Endothelial cell of umbilical vein (primary cell): ENCODE measurements at regions not wholly inside any gene's neighbourhood (a gene's known extent, or its start where the extent isn't known, plus 50 kb on each side); places are given as distances from the start of the nearest gene placed in this dataset.
"Not testable (repeated sequence)": the region's sequence is repeated elsewhere in the genome, so short reads cannot be mapped to it uniquely, and the experiment has no call there.

ENCODE experiments used
- BruUV-seq: library from RNA; stranded (reverse); fragments of 400-500 nt; replicated peaks from 2 replicates; lab custom pipeline; 2021; lab: Mats Ljungman, UMichigan
- CTCF ChIA-PET: fragments of 300-600, 350-600 bp; sonication (Branson Sonifier 250); formaldehyde crosslinking; loops from one replicate; lab custom pipeline; 2021; ENCODE audit warnings: antibody characterized with exemption, inconsistent platforms; lab: Charles Lee
- POLR2A ChIA-PET: fragments of 300-600, 350-600 bp; sonication (Branson Sonifier 250); formaldehyde crosslinking; loops from one replicate; lab custom pipeline; 2021; ENCODE audit warnings: antibody characterized with exemption, inconsistent platforms; lab: Charles Lee
- DNase-seq: peaks from one replicate; pipeline ENCODE4 v3.0.0-alpha.2; 2011; ENCODE audit warnings: low read depth, low spot score
- FAIRE-seq: peaks from 2 replicates; lab custom pipeline; 2011; peaks lifted over from hg19 to GRCh38; lab: Jason Lieb, UNC
- H2AFZ ChIP-seq: 2 replicates; pipeline ENCODE4 v1.6.0; 2012; ENCODE audit warnings: low read depth, low read length, control low read depth, inconsistent platforms
- H3K27ac ChIP-seq: 2 replicates; pipeline ENCODE4 v1.5.1; 2011; ENCODE audit warnings: low read depth, mild to moderate bottlenecking, control low read depth, low read length, moderate library complexity; ENCODE audit not compliant: insufficient read depth
- H3K27me3 ChIP-seq, 2 experiments: 2 replicates each; pipeline versions ENCODE4 v1.6.0 to v1.6.1; 2011; ENCODE audit warnings: low read length in 2 of 2, mixed read lengths in 1 of 2; ENCODE audit not compliant: control insufficient read depth in 2 of 2, insufficient read depth in 2 of 2
- H3K36me3 ChIP-seq, 2 experiments: 2 replicates in 1 of 2; 3 replicates in 1 of 2; pipeline ENCODE4 v1.5.1; 2011; ENCODE audit warnings: low read length in 2 of 2, mild to moderate bottlenecking in 1 of 2, moderate library complexity in 1 of 2; ENCODE audit not compliant: control insufficient read depth in 2 of 2, insufficient read depth in 2 of 2; ENCODE audit errors: extremely low read depth in 1 of 2
- H3K4me1 ChIP-seq: 3 replicates; pipeline ENCODE4 v1.5.1; 2011; ENCODE audit warnings: mild to moderate bottlenecking, low read length; ENCODE audit not compliant: control insufficient read depth, insufficient read depth; ENCODE audit errors: extremely low read depth
- H3K4me2 ChIP-seq: 2 replicates; pipeline ENCODE4 v1.6.1; 2011; ENCODE audit warnings: low read length, control low read depth, mixed read lengths; ENCODE audit not compliant: insufficient read depth
- H3K4me3 ChIP-seq, 3 experiments: fragments of 200-600 bp in 1 of 3; sonication (generic), shearing (Covaris generic) in 1 of 3; replicated peaks in 1 of 3; 2 replicates each; pipeline ENCODE4 v1.5.1; 2011 to 2016; ENCODE audit warnings: control low read depth in 3 of 3, low read length in 3 of 3, mild to moderate bottlenecking in 2 of 3, inconsistent platforms in 1 of 3, low read depth in 1 of 3, moderate library complexity in 1 of 3; ENCODE audit not compliant: insufficient read depth in 1 of 3
- H3K79me2 ChIP-seq: 2 replicates; pipeline ENCODE4 v1.6.0; 2012; ENCODE audit warnings: low read length, inconsistent platforms; ENCODE audit not compliant: control insufficient read depth, insufficient read depth
- H3K9ac ChIP-seq: replicated peaks from 2 replicates; pipeline ENCODE3; 2011; ENCODE audit warnings: low read length, control low read depth; ENCODE audit not compliant: insufficient read depth; ENCODE audit errors: extremely low read depth
- H3K9me1 ChIP-seq: replicated peaks from 3 replicates; pipeline ENCODE4 v1.6.0; 2011; ENCODE audit warnings: mild to moderate bottlenecking, low read length; ENCODE audit not compliant: control insufficient read depth, insufficient read depth; ENCODE audit errors: extremely low read depth
- H3K9me3 ChIP-seq: replicated peaks from 2 replicates; pipeline ENCODE4 v1.5.1; 2012; ENCODE audit warnings: low read length, inconsistent platforms; ENCODE audit not compliant: control insufficient read depth, insufficient read depth
- H4K20me1 ChIP-seq: replicated peaks from 2 replicates; pipeline ENCODE3; 2011; ENCODE audit warnings: mild to moderate bottlenecking, low read length; ENCODE audit not compliant: control insufficient read depth, insufficient read depth; ENCODE audit errors: extremely low read depth
- EZH2 ChIP-seq: IDR thresholded peaks from 2 replicates; pipeline ENCODE4 v1.6.1; 2012; ENCODE audit warnings: borderline replicate concordance, low read depth, mild to moderate bottlenecking, moderate library complexity, low read length, inconsistent platforms; ENCODE audit not compliant: severe bottlenecking
- FOS ChIP-seq: IDR thresholded peaks from 2 replicates; pipeline ENCODE4 v1.6.1; 2011; ENCODE audit warnings: mild to moderate bottlenecking, low read length, moderate library complexity, borderline replicate concordance; ENCODE audit not compliant: insufficient read depth
- JUN ChIP-seq: IDR thresholded peaks from 2 replicates; pipeline ENCODE4 v1.6.1; 2011; ENCODE audit warnings: borderline replicate concordance, low read depth; ENCODE audit not compliant: insufficient read length, insufficient read depth
- MYC ChIP-seq: IDR thresholded peaks from one replicate; pipeline ENCODE4 v1.6.1; 2011; ENCODE audit warnings: mild to moderate bottlenecking, low read depth, low read length
- POLR2AphosphoS5 ChIP-seq: IDR thresholded peaks from 2 replicates; pipeline ENCODE4 v1.6.1; 2012; ENCODE audit warnings: low read depth, mild to moderate bottlenecking, control low read depth, low read length, moderate library complexity; ENCODE audit not compliant: insufficient read depth
- dilution Hi-C: fragments of 300-500 bp; cut with MboI; formaldehyde crosslinking; loops from one replicate; pipeline ENCODE4 v1.15.0; 2019; ENCODE audit warnings: low sequenced_read_pairs; ENCODE audit not compliant: extremely low pct_ligation_motif_present
- intact Hi-C: fragments of 100-400 bp; cut with micrococcal nuclease; formaldehyde crosslinking; loops from one replicate; pipeline ENCODE4 v1.10.0; 2022
- TF ChIP-seq, protein P1 (sequence below), 2 donors: IDR thresholded peaks; 1 replicate in 1 of 2; 2 replicates in 1 of 2; pipeline ENCODE4 v1.5.1; 2011; ENCODE audit warnings: low read length in 2 of 2, mild to moderate bottlenecking in 2 of 2, moderate library complexity in 2 of 2, control low read depth in 1 of 2, inconsistent platforms in 1 of 2, low read depth in 1 of 2; ENCODE audit not compliant: insufficient read depth in 1 of 2; ENCODE audit errors: extremely low read depth in 1 of 2
- TF ChIP-seq, protein P2 (sequence below): IDR thresholded peaks from 2 replicates; pipeline ENCODE4 v1.6.1; 2011; ENCODE audit not compliant: insufficient read depth, insufficient read length

DNA sequence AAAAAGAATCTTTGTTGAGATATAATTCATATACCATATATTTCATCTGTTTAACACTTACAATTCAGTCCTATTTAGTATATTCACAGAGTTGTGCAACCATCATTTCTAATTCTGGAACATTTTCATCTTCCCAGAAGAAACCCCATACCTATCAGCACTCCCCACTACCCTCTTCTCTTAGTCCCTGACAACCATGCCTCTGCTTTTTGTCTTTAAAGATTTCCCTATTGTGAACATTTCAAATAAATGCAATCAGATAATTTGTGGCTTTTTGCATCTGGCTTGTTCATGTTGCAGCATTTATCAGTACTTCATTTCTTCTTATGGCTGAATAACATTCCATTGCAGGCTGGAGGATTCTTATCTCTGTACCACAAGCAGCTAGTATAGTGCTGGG lies 305.9 kb upstream of the MEX3C start:
- Histone ChIP-seq H3K79me2 (no peaks in the 10 kb centered on the region), H3K9me3 (peaks cover 2% of the 10 kb centered on the region), H3K4me1 (no peaks in the 10 kb centered on the region), H3K4me3 (no peak overlapping the region), H4K20me1 (no peaks in the 10 kb centered on the region), H3K9ac (no peak overlapping the region), H2AFZ (no peak overlapping the region), H3K27me3 (no peaks in the 10 kb centered on the region), H3K4me2 (no peak overlapping the region), H3K27ac (no peak overlapping the region), H3K9me1 (no peaks in the 10 kb centered on the region), H3K36me3 (no peaks in the 10 kb centered on the region)
- no peak for TF ChIP-seq JUN
- TF ChIP-seq, protein P1, sequence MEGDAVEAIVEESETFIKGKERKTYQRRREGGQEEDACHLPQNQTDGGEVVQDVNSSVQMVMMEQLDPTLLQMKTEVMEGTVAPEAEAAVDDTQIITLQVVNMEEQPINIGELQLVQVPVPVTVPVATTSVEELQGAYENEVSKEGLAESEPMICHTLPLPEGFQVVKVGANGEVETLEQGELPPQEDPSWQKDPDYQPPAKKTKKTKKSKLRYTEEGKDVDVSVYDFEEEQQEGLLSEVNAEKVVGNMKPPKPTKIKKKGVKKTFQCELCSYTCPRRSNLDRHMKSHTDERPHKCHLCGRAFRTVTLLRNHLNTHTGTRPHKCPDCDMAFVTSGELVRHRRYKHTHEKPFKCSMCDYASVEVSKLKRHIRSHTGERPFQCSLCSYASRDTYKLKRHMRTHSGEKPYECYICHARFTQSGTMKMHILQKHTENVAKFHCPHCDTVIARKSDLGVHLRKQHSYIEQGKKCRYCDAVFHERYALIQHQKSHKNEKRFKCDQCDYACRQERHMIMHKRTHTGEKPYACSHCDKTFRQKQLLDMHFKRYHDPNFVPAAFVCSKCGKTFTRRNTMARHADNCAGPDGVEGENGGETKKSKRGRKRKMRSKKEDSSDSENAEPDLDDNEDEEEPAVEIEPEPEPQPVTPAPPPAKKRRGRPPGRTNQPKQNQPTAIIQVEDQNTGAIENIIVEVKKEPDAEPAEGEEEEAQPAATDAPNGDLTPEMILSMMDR (IDR thresholded peaks at IDR 0.05; ENCODE audit: extremely low read depth in 1 of 2, insufficient read depth in 1 of 2, low read depth in 1 of 2, low read length in 2 of 2): no peak
- no peak for TF ChIP-seq MYC
- no peak for TF ChIP-seq EZH2
- TF ChIP-seq POLR2AphosphoS5: no peak
- no peak for TF ChIP-seq FOS
- BruUV-seq: no TSS peak
- DNase-seq (no peak), FAIRE-seq (no peak)
- dilution Hi-C loops (no loop called here), intact Hi-C loops (no loop called here)
- CTCF ChIA-PET: no interaction called here
- POLR2A ChIA-PET: no interaction called here

DNA sequence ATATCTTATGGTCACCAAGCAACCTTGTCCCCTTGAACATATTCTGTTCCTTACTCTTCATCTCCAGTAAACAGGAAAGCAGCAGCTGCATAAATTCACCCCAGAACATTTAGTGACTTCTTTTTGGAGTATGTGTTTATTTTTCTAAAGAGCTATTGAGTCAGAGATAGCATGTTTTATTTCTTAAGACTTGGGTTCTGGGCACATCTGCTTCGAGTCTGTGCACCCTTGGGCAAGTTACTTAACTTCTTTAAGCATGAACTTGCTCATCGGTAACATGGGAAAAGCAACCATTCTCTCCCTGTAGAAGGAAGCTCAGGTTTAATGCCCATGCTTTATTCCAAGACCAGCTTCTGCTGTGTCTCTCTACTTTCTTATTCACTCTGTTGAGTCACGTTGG lies 309.3 kb upstream of the MEX3C start:
- Histone ChIP-seq H2AFZ (no peak overlapping the region), H3K36me3 (no peaks in the 10 kb centered on the region), H3K27ac (no peak overlapping the region), H3K4me2 (no peak overlapping the region), H3K4me3 (no peak overlapping the region), H4K20me1 (no peaks in the 10 kb centered on the region), H3K9me1 (no peaks in the 10 kb centered on the region), H3K9me3 (peaks cover 2% of the 10 kb centered on the region), H3K9ac (no peak overlapping the region), H3K79me2 (no peaks in the 10 kb centered on the region), H3K27me3 (no peaks in the 10 kb centered on the region), H3K4me1 (no peaks in the 10 kb centered on the region)
- intact Hi-C loops: no loop called here
- no peak for DNase-seq
- ChIA-PET CTCF (interaction anchor here (0.8 kb wide), 1 partner anchor 311 kb away, joined by 4 read pairs; no protein-coding TSS in a partner anchor), POLR2A (no interaction called here)
- no TSS peak for BruUV-seq
- dilution Hi-C loops: no loop called here
- FAIRE-seq: no peak
- TF ChIP-seq EZH2 (no peak), MYC (no peak), POLR2AphosphoS5 (no peak), JUN (no peak), FOS (no peak)
- TF ChIP-seq, protein P2, sequence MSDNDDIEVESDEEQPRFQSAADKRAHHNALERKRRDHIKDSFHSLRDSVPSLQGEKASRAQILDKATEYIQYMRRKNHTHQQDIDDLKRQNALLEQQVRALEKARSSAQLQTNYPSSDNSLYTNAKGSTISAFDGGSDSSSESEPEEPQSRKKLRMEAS: no peak

DNA sequence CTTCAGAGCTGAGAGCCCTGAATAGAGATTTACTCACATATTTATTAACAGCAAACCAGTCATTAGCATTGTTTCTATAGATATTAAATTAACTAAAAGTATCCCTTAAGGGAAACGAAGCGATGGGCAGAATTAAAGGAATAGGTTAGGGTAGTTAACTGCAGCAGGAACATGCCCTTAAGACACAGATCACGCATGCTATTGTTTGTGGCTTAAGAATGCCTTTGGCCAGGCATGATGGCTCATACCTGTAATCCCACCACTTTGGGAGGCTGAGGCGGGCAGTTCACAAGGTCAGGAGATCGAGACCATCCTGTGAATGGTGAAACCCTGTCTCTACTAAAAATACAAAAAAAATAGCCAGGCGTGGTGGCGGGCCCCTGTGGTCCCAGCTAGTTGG lies 310.9 kb upstream of the MEX3C start:
- H3K9me1 ChIP-seq, H3K4me3 ChIP-seq, DNase-seq, H3K79me2 ChIP-seq, H4K20me1 ChIP-seq, dilution Hi-C loops, FAIRE-seq, H3K4me1 ChIP-seq, H3K9ac ChIP-seq, intact Hi-C loops, H2AFZ ChIP-seq, H3K27me3 ChIP-seq, H3K4me2 ChIP-seq, H3K27ac ChIP-seq, H3K9me3 ChIP-seq, BruUV-seq, POLR2A ChIA-PET, H3K36me3 ChIP-seq: not testable (repeated sequence)
- CTCF ChIA-PET: interaction anchor here (0.6 kb wide), 1 partner anchor 28 kb away, joined by 6 read pairs; no protein-coding TSS in a partner anchor
